Tibial nerve (tissue), 4 donors: ENCODE measurements at regions not wholly inside any gene's neighbourhood (a gene's known extent, or its start where the extent isn't known, plus 50 kb on each side); places are given as distances from the start of the nearest gene placed in this dataset.

Source experiments
- DNase-seq, 2 donors: peaks; one replicate each; pipeline ENCODE4 v3.0.0-alpha.2; 2019; ENCODE audit warnings: low spot score in 2 of 2
- H3K27ac ChIP-seq, 4 donors: fragments of 200-600 bp; sonication (generic) in 3 of 4; one replicate each; pipeline ENCODE4 v1.5.1; 2017 to 2019; ENCODE audit warnings: mild to moderate bottlenecking in 1 of 4
- H3K27me3 ChIP-seq, 2 donors: fragments of 200-600 bp; sonication (generic) in 1 of 2; one replicate each; pipeline versions ENCODE4 v1.5.1 to v1.6.0; 2017 to 2019
- H3K36me3 ChIP-seq, 3 donors: fragments of 200-600 bp; sonication (generic); one replicate each; pipeline ENCODE4 v1.5.1; 2018 to 2019
- H3K4me1 ChIP-seq, 4 donors: fragments of 200-600 bp; sonication (generic) in 3 of 4; one replicate each; pipeline ENCODE4 v1.5.1; 2017 to 2019
- H3K4me3 ChIP-seq, 4 donors: fragments of 200-600 bp; sonication (generic) in 3 of 4; one replicate each; pipeline ENCODE4 v1.5.1; 2017 to 2019; ENCODE audit warnings: mild to moderate bottlenecking in 1 of 4, moderate library complexity in 1 of 4
- H3K9me3 ChIP-seq, 4 donors: fragments of 200-600 bp; sonication (generic) in 3 of 4; one replicate each; pipeline ENCODE4 v1.5.1; 2017 to 2019
- EP300 ChIP-seq, 2 donors: sonication (generic); formaldehyde crosslinking; IDR thresholded peaks; one replicate each; pipeline ENCODE4 v1.6.1; 2017; ENCODE audit warnings: antibody characterized with exemption in 2 of 2, mild to moderate bottlenecking in 1 of 2
- POLR2A ChIP-seq, 2 donors: fragments of 450-650 bp; IDR thresholded peaks; one replicate each; pipeline ENCODE4 v1.6.1; 2017; ENCODE audit warnings: antibody characterized with exemption in 2 of 2, mild to moderate bottlenecking in 2 of 2, moderate library complexity in 2 of 2
- WGBS, 2 donors: methylation state at CpG; one replicate each; pipeline ENCODE4 v1.1.5; 2018; 5-methylcytosine and 5-hydroxymethylcytosine counted together
- TF ChIP-seq, protein P1 (sequence below), 5 experiments: fragments of 200-600 bp in 3 of 5; fragments of 450-650 bp in 2 of 5; sonication (generic) in 3 of 5; IDR thresholded peaks; one replicate each; pipeline ENCODE4 v1.5.1; 2016 to 2019; ENCODE audit warnings: antibody characterized with exemption in 5 of 5, mild to moderate bottlenecking in 3 of 5, moderate library complexity in 2 of 5

DNA sequence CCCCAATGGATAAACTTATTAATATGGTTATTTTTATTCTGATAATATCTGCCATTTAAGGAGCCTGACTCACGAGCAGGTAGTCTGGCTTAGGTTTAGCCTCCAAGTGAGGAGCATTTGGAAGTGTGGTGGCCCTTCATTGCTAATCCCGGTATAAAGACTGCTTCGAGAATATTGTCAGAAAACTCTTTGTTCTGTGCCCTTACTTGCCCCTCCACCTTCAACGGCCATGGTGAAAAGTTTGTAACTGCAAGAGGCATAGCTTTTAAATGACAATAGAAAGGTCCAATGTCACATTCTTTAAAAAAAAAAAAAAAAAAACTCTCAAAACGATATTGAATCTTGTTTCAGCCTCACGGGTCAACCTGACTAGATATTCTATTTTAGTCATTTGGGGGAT lies 157.4 kb upstream of the PROX1 start:
- 59 to 66% methylated on average over 6 of the region's 6 CpGs for WGBS, 2 donors
- no peak overlapping the region for H3K4me3 ChIP-seq
- no peak for TF ChIP-seq POLR2A (IDR thresholded peaks at IDR 0.05)
- TF ChIP-seq EP300 (IDR thresholded peaks at IDR 0.05), result no peak
- TF ChIP-seq, protein P1, sequence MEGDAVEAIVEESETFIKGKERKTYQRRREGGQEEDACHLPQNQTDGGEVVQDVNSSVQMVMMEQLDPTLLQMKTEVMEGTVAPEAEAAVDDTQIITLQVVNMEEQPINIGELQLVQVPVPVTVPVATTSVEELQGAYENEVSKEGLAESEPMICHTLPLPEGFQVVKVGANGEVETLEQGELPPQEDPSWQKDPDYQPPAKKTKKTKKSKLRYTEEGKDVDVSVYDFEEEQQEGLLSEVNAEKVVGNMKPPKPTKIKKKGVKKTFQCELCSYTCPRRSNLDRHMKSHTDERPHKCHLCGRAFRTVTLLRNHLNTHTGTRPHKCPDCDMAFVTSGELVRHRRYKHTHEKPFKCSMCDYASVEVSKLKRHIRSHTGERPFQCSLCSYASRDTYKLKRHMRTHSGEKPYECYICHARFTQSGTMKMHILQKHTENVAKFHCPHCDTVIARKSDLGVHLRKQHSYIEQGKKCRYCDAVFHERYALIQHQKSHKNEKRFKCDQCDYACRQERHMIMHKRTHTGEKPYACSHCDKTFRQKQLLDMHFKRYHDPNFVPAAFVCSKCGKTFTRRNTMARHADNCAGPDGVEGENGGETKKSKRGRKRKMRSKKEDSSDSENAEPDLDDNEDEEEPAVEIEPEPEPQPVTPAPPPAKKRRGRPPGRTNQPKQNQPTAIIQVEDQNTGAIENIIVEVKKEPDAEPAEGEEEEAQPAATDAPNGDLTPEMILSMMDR (IDR thresholded peaks at IDR 0.05), result no peak

DNA sequence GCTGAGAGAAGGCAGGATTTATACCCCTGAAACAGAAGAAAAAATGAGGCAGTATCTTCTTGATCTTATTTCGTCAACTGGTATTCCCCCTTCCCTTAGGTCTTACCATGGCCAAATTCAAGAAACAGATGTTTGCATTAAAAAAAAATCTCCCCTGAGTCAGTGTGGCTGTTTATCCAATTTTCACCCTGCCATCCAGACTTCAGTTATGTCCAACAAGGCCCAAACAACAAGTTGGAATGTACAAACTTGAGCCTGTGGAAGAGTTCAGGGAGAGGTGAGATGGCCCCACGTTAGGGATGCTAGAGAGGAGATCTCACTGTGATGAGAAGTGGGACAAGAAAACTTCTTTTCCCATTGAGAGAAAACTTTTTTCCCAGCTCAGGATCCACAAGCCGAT lies 147.2 kb upstream of the PROX1 start:
- H3K27ac ChIP-seq, result no peak overlapping the region
- no peak for DNase-seq
- 48 to 53% methylated on average over 3 of the region's 3 CpGs for WGBS, 2 donors

More for the DNA sequence above, 157.4 kb upstream of the PROX1 start:
- no peak for DNase-seq
- Histone ChIP-seq H3K4me1 (no peaks in the 10 kb centered on the region), H3K9me3 (peaks cover 0 to 3% (median 0%) of the 10 kb centered on the region in 4 donors), H3K36me3 (no peaks in the 10 kb centered on the region), H3K27ac (no peak overlapping the region), H3K27me3 (no peaks in the 10 kb centered on the region)

DNA sequence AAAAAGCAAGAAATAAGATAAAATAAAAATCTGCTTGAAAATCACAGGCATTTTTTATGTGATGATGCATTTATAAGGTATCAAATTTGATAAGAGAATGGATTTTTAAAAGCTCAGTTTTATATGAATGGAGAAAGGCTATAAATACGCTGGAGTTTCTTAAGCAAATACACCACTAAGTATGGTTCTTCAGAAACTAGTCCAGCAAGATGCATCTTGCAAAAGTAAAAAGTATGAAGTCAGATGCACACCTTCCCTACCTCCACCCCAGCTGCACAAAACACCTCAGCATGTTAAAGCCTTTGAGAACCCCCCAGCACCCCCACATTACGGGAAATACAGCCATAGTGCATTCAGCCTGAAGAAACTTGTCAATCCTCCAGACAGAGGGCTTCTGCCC lies 143.1 kb upstream of the PROX1 start:
- H3K27me3 ChIP-seq, result no peaks in the 10 kb centered on the region
- no peaks in the 10 kb centered on the region for H3K36me3 ChIP-seq
- H3K4me1 ChIP-seq, result no peaks in the 10 kb centered on the region
- H3K4me3 ChIP-seq, result no peak overlapping the region
- DNase-seq, result no peak
- no peak overlapping the region for H3K27ac ChIP-seq
- TF ChIP-seq EP300 (IDR thresholded peaks at IDR 0.05) (no peak), POLR2A (IDR thresholded peaks at IDR 0.05) (no peak)
- TF ChIP-seq, protein P1 (IDR thresholded peaks at IDR 0.05), result no peak
- WGBS, 2 donors, result 59 to 61% methylated on average over 2 of the region's 2 CpGs
- H3K9me3 ChIP-seq, result no peaks in the 10 kb centered on the region

More for the DNA sequence above, 147.2 kb upstream of the PROX1 start:
- H3K36me3 ChIP-seq, result no peaks in the 10 kb centered on the region
- no peaks in the 10 kb centered on the region for H3K4me1 ChIP-seq
- H3K9me3 ChIP-seq, result no peaks in the 10 kb centered on the region
- TF ChIP-seq EP300 (IDR thresholded peaks at IDR 0.05) (no peak), POLR2A (IDR thresholded peaks at IDR 0.05) (no peak)
- TF ChIP-seq, protein P1 (IDR thresholded peaks at IDR 0.05), result no peak
- no peaks in the 10 kb centered on the region for H3K27me3 ChIP-seq
- no peak overlapping the region for H3K4me3 ChIP-seq

- no peaks in the 10 kb centered on the region for H3K9me3 ChIP-seq
- no peak overlapping the region for H3K4me3 ChIP-seq
- no peaks in the 10 kb centered on the region for H3K36me3 ChIP-seq
- H3K4me1 ChIP-seq, result no peaks in the 10 kb centered on the region
- no peak overlapping the region for H3K27ac ChIP-seq
- no peak for DNase-seq
- TF ChIP-seq, protein P1 (IDR thresholded peaks at IDR 0.05), result no peak
- TF ChIP-seq EP300 (IDR thresholded peaks at IDR 0.05), result no peak
- no peak for TF ChIP-seq POLR2A (IDR thresholded peaks at IDR 0.05)
- no peaks in the 10 kb centered on the region for H3K27me3 ChIP-seq
- 26 to 27% methylated on average over 2 of the region's 2 CpGs for WGBS, 2 donors
Observed at GRCh38 chr1:213852107-213852506, 135.7 kb upstream of the PROX1 start.

DNA sequence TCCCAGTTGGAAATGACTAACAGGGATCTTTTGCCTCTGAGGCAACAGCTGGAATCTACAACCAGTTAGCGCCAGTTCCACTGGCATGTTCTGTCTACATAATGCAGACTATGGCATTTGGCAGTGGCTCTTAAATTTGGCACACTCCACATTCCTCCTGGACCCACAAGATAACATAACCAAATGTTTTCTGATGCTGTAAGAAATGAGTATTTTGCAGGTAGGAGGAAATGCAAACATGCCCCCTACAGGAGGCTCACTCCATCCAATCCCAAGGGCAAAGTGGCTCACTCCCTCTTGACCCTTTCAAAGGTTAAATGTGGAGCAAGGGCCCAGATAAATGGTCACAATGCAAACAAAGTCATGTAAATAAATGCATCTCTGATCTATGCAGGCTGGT lies 129.2 kb upstream of the PROX1 start:
- Histone ChIP-seq H3K36me3 (no peaks in the 10 kb centered on the region), H3K4me1 (no peaks in the 10 kb centered on the region), H3K4me3 (no peak overlapping the region), H3K27ac (no peak overlapping the region), H3K9me3 (no peaks in the 10 kb centered on the region), H3K27me3 (no peaks in the 10 kb centered on the region)
- WGBS, 2 donors, result 88 to 89% methylated on average over 1 of the region's 1 CpG
- no peak for DNase-seq
- no peak for TF ChIP-seq EP300 (IDR thresholded peaks at IDR 0.05)

DNA sequence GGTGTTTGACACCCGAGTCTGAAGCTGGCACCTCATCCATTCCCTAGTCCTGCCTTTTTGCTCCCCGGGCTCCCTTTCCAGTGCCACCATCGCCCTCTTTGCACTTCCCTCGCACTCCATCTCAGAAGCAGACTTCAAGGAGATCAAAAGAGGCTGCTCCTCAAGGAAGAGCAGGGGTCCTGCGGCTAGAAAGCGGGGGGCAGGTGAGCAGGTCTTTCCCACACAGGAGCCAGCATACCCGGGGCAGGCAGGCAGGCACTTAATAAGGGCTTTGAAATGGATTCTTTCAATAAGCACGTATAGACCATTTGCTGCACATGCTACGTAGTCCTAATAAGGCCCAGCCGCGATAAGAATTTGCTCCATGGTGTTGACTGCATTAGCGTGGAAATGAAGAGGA lies 125.9 kb upstream of the PROX1 start:
- 85 to 86% methylated on average over 12 of the region's 12 CpGs for WGBS, 2 donors
- H3K27ac ChIP-seq, result no peak overlapping the region
- H3K36me3 ChIP-seq, result no peaks in the 10 kb centered on the region
- no peaks in the 10 kb centered on the region for H3K27me3 ChIP-seq
- no peak overlapping the region for H3K4me3 ChIP-seq
- no peaks in the 10 kb centered on the region for H3K9me3 ChIP-seq
- DNase-seq, result no peak
- TF ChIP-seq, protein P1 (IDR thresholded peaks at IDR 0.05), result no peak
- TF ChIP-seq EP300 (IDR thresholded peaks at IDR 0.05) (no peak), POLR2A (IDR thresholded peaks at IDR 0.05) (no peak)
- no peaks in the 10 kb centered on the region for H3K4me1 ChIP-seq
